ENCODE measurements at regions not wholly inside any gene's neighbourhood (a gene's known extent, or its start where the extent isn't known, plus 50 kb on each side); places are given as distances from the start of the nearest gene placed in this dataset.

GRCh38 chr11:95576146-95576845 is 213.3 kb downstream of the FAM76B start:
- Histone ChIP-seq H3K4me2 (no peak overlapping the region), H3K79me2 (ENCODE audit: insufficient read depth, low read depth) (no peaks in the 10 kb centered on the region), H3K36me3 (ENCODE audit: insufficient read depth) (no peaks in the 10 kb centered on the region), H2AFZ (ENCODE audit: low read depth) (no peak overlapping the region), H3K4me1 (ENCODE audit: low read depth, poor library complexity, severe bottlenecking) (no peaks in the 10 kb centered on the region), H3K27me3 (ENCODE audit: insufficient read depth, low read depth) (no peaks in the 10 kb centered on the region), H3K27ac (no peak overlapping the region), H3K4me3 (IDR thresholded peaks at IDR 0.05; ENCODE audit: insufficient read depth, low read depth, low read length) (no peak overlapping the region), H4K20me1 (ENCODE audit: insufficient read depth) (no peaks in the 10 kb centered on the region), H3K9ac (no peak overlapping the region)
- TF ChIP-seq CTCF (conservative IDR thresholded peaks at IDR 0.05; ENCODE audit: low read depth, low read length) = no peak

GRCh38 chr11:95575517-95575916 is 214.1 kb downstream of the FAM76B start:
- Histone ChIP-seq H3K79me2 (ENCODE audit: insufficient read depth, low read depth) (no peaks in the 10 kb centered on the region), H2AFZ (ENCODE audit: low read depth) (no peak overlapping the region), H3K4me1 (ENCODE audit: low read depth, poor library complexity, severe bottlenecking) (no peaks in the 10 kb centered on the region), H3K27me3 (ENCODE audit: insufficient read depth, low read depth) (no peaks in the 10 kb centered on the region), H3K27ac (no peak overlapping the region), H3K4me2 (no peak overlapping the region), H4K20me1 (ENCODE audit: insufficient read depth) (no peaks in the 10 kb centered on the region), H3K4me3 (IDR thresholded peaks at IDR 0.05; ENCODE audit: insufficient read depth, low read depth, low read length) (no peak overlapping the region), H3K36me3 (ENCODE audit: insufficient read depth) (no peaks in the 10 kb centered on the region), H3K9ac (no peak overlapping the region)
- TF ChIP-seq CTCF (conservative IDR thresholded peaks at IDR 0.05; ENCODE audit: low read depth, low read length) = no peak

- Histone ChIP-seq H4K20me1 (ENCODE audit: insufficient read depth) (no peaks in the 10 kb centered on the region), H3K4me1 (ENCODE audit: low read depth, poor library complexity, severe bottlenecking) (no peaks in the 10 kb centered on the region), H3K4me3 (IDR thresholded peaks at IDR 0.05; ENCODE audit: insufficient read depth, low read depth, low read length) (no peak overlapping the region), H3K4me2 (no peak overlapping the region), H3K27ac (no peak overlapping the region), H3K9ac (no peak overlapping the region), H3K79me2 (ENCODE audit: insufficient read depth, low read depth) (no peaks in the 10 kb centered on the region), H2AFZ (ENCODE audit: low read depth) (no peak overlapping the region), H3K27me3 (ENCODE audit: insufficient read depth, low read depth) (no peaks in the 10 kb centered on the region), H3K36me3 (ENCODE audit: insufficient read depth) (no peaks in the 10 kb centered on the region)
- no peak for TF ChIP-seq CTCF (conservative IDR thresholded peaks at IDR 0.05; ENCODE audit: low read depth, low read length)
Observed at GRCh38 chr11:95571718-95572260, 217.8 kb downstream of the FAM76B start.

- Histone ChIP-seq H3K79me2 (ENCODE audit: insufficient read depth, low read depth) (no peaks in the 10 kb centered on the region), H3K9ac (no peak overlapping the region), H3K27ac (no peak overlapping the region), H3K4me2 (no peak overlapping the region), H3K36me3 (ENCODE audit: insufficient read depth) (no peaks in the 10 kb centered on the region), H4K20me1 (ENCODE audit: insufficient read depth) (no peaks in the 10 kb centered on the region), H3K4me1 (ENCODE audit: low read depth, poor library complexity, severe bottlenecking) (no peaks in the 10 kb centered on the region), H3K27me3 (ENCODE audit: insufficient read depth, low read depth) (no peaks in the 10 kb centered on the region), H2AFZ (ENCODE audit: low read depth) (no peak overlapping the region), H3K4me3 (IDR thresholded peaks at IDR 0.05; ENCODE audit: insufficient read depth, low read depth, low read length) (no peak overlapping the region)
- TF ChIP-seq CTCF (conservative IDR thresholded peaks at IDR 0.05; ENCODE audit: low read depth, low read length) = no peak
Observed at GRCh38 chr11:95570845-95571244, 218.7 kb downstream of the FAM76B start.
